SK-N-SH treated with all-trans-retinoic acid at 6 μM for 48 hours (cell line): ENCODE measurements at regions not wholly inside any gene's neighbourhood (a gene's known extent, or its start where the extent isn't known, plus 50 kb on each side); places are given as distances from the start of the nearest gene placed in this dataset.

ENCODE experiments used
- ARNTL ChIP-seq: fragments of 450-650 bp; formaldehyde crosslinking; IDR thresholded peaks from 2 replicates; pipeline ENCODE4 v1.5.0; 2020; ENCODE audit warnings: low read depth, mild to moderate bottlenecking, moderate library complexity, borderline replicate concordance
- BACH2 ChIP-seq: fragments of 250-450 bp; sonication (Bioruptor Pico); IDR thresholded peaks from 2 replicates; pipeline ENCODE4 v1.9.0; 2021; ENCODE audit warnings: mild to moderate bottlenecking, borderline replicate concordance
- OSR1 ChIP-seq: fragments of 250-450 bp; sonication (Bioruptor Pico); IDR thresholded peaks from 2 replicates; pipeline ENCODE4 v1.8.0; 2022; ENCODE audit warnings: moderate library complexity, mild to moderate bottlenecking, inconsistent platforms
- RARB ChIP-seq: fragments of 250-450 bp; sonication (Bioruptor Pico); IDR thresholded peaks from 2 replicates; pipeline ENCODE4 v1.8.0; 2021; ENCODE audit warnings: mild to moderate bottlenecking, moderate library complexity
- SNAI2 ChIP-seq: fragments of 250-450 bp; sonication (Bioruptor Pico); IDR thresholded peaks from 2 replicates; pipeline ENCODE4 v1.5.0; 2020; ENCODE audit warnings: mild to moderate bottlenecking, moderate library complexity
- TCF4 ChIP-seq: fragments of 250-450 bp; sonication (Bioruptor Pico); IDR thresholded peaks from 2 replicates; pipeline ENCODE4 v1.8.0; 2021; ENCODE audit warnings: mild to moderate bottlenecking, moderate library complexity, borderline replicate concordance
- ZFP3 ChIP-seq: fragments of 250-450 bp; sonication (Bioruptor Pico); IDR thresholded peaks from 2 replicates; pipeline ENCODE4 v1.5.0; 2020; ENCODE audit warnings: mild to moderate bottlenecking, moderate library complexity
- ZFP30 ChIP-seq: fragments of 450-650 bp; formaldehyde crosslinking; IDR thresholded peaks from 2 replicates; pipeline ENCODE4 v1.5.0; 2022; ENCODE audit warnings: mild to moderate bottlenecking, moderate library complexity
- TF ChIP-seq, protein P1 (sequence below): fragments of 250-450 bp; sonication (Bioruptor Pico); IDR thresholded peaks from 2 replicates; pipeline ENCODE4 v1.5.1; 2021; ENCODE audit warnings: mild to moderate bottlenecking, moderate library complexity
- TF ChIP-seq, protein P2 (sequence below): fragments of 250-450 bp; sonication (Bioruptor Pico); IDR thresholded peaks from 2 replicates; pipeline ENCODE4 v1.5.1; 2020; ENCODE audit warnings: low read depth, mild to moderate bottlenecking, moderate library complexity
- TF ChIP-seq, protein P3 (sequence below): fragments of 250-450 bp; sonication (Bioruptor Pico); IDR thresholded peaks from 2 replicates; pipeline ENCODE4 v1.8.0; 2021; ENCODE audit warnings: low read depth, mild to moderate bottlenecking, moderate library complexity, borderline replicate concordance

DNA sequence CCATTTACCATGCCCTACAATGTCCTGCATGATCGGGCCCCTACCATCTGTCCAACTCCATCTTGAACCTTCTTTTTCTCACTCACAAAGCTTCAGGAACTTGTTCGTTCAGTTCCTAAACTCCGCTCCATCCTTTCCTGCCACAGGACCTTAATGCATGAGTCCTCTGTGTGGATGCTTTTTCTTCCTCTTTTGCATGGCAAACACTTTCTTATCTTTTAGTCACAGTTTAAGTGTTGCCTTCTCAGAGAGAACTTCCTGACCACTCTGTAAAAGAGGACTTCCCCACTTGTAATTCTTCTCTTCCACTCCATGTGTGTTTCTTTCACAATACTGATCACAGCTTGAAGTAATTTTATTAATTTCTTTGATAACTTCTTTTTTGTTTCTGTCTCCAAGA is 54.4 kb upstream of the ETV6 start:
- TF ChIP-seq ZFP3 (CRISPR knock-in tag) (no peak), TCF4 (CRISPR knock-in tag) (no peak), ARNTL (no peak), ZFP30 (CRISPR knock-in tag) (no peak), RARB (no peak), SNAI2 (CRISPR knock-in tag) (no peak), BACH2 (CRISPR knock-in tag) (no peak), OSR1 (CRISPR knock-in tag) (no peak)
- TF ChIP-seq, protein P1, sequence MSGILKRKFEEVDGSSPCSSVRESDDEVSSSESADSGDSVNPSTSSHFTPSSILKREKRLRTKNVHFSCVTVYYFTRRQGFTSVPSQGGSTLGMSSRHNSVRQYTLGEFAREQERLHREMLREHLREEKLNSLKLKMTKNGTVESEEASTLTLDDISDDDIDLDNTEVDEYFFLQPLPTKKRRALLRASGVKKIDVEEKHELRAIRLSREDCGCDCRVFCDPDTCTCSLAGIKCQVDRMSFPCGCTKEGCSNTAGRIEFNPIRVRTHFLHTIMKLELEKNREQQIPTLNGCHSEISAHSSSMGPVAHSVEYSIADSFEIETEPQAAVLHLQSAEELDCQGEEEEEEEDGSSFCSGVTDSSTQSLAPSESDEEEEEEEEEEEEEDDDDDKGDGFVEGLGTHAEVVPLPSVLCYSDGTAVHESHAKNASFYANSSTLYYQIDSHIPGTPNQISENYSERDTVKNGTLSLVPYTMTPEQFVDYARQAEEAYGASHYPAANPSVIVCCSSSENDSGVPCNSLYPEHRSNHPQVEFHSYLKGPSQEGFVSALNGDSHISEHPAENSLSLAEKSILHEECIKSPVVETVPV, result no peak
- TF ChIP-seq, protein P2, sequence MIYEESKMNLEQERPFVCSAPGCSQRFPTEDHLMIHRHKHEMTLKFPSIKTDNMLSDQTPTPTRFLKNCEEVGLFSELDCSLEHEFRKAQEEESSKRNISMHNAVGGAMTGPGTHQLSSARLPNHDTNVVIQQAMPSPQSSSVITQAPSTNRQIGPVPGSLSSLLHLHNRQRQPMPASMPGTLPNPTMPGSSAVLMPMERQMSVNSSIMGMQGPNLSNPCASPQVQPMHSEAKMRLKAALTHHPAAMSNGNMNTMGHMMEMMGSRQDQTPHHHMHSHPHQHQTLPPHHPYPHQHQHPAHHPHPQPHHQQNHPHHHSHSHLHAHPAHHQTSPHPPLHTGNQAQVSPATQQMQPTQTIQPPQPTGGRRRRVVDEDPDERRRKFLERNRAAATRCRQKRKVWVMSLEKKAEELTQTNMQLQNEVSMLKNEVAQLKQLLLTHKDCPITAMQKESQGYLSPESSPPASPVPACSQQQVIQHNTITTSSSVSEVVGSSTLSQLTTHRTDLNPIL, result no peak
- TF ChIP-seq, protein P3, sequence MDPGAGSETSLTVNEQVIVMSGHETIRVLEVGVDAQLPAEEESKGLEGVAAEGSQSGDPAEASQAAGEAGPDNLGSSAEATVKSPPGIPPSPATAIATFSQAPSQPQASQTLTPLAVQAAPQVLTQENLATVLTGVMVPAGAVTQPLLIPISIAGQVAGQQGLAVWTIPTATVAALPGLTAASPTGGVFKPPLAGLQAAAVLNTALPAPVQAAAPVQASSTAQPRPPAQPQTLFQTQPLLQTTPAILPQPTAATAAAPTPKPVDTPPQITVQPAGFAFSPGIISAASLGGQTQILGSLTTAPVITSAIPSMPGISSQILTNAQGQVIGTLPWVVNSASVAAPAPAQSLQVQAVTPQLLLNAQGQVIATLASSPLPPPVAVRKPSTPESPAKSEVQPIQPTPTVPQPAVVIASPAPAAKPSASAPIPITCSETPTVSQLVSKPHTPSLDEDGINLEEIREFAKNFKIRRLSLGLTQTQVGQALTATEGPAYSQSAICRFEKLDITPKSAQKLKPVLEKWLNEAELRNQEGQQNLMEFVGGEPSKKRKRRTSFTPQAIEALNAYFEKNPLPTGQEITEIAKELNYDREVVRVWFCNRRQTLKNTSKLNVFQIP (CRISPR knock-in tag), result no peak
